ENCODE measurements at regions not wholly inside any gene's neighbourhood (a gene's known extent, or its start where the extent isn't known, plus 50 kb on each side); places are given as distances from the start of the nearest gene placed in this dataset.

DNA sequence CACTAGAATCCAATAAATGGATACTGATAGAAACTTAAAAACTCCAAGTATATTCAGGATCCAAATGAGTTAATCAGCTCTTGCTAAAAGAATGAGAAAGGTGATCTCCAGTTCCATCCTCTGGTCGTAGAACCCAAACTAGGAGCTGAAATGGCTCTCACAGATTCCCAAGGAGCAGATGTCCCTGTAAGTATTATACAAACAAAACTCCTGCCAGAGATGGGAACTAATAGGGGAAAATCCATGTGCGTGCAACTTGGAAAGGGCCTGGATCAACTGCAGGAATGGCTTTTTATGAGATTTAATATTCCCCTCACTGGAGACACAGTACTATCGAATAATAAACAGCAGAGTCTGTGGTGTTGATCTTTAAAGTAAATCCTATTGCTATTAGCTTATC, 309.2 kb upstream of the TBX3 start (continued):
- TF ChIP-seq KDM5A (IDR thresholded peaks at IDR 0.05; ENCODE audit: low read length) (no peak), POLR2A (IDR thresholded peaks at IDR 0.05; ENCODE audit: control extremely low read depth in 1 of 2, low read depth in 2 of 2, low read length in 2 of 2) (no peak)

All from H1 (cell line).